ENCODE measurements at regions not wholly inside any gene's neighbourhood (a gene's known extent, or its start where the extent isn't known, plus 50 kb on each side); places are given as distances from the start of the nearest gene placed in this dataset.

DNA sequence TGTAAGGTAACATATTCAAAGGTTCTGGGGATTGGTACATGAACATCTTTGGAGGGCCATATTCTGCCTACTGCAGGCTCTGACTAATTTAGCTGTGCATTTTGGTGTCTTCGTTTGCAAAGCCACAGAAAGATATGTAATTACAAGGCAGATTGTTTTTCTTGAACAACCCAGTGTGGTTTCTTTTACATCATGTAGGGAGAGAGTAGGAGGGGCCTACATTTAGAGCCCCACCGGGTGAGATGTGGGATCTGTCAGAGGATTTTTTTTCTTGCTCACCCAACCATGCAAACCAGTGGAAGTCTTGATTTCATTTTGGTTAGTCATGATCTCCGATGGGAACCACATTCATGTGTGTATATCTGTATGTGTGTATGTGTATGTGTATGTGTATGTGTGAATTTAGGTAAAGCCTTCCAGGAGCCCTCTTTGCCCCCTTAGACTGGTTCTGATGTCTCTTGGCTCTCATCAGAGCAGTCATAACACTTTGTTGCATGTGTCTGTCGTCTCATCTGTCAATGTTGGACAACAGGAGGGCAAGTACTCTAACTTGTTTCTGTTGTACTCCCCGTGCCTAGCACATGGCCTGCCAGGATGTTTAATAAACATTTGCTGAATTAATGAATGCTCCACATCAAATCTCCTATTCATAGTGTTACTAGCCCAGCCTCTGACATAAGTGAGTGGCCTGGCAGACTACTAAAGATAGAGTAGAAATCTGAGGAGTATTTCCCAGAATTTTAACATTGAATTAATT lies 239.9 kb downstream of the MTX2 start:
- no peak overlapping the region for H3K4me3 Mint-ChIP-seq (ENCODE audit: unreplicated experiment)
- intact Hi-C loops (cut with micrococcal nuclease; ENCODE audit: unreplicated experiment), result no loop called here
- no peaks in the 10 kb centered on the region for H3K36me3 Mint-ChIP-seq (ENCODE audit: insufficient read depth, unreplicated experiment)

DNA sequence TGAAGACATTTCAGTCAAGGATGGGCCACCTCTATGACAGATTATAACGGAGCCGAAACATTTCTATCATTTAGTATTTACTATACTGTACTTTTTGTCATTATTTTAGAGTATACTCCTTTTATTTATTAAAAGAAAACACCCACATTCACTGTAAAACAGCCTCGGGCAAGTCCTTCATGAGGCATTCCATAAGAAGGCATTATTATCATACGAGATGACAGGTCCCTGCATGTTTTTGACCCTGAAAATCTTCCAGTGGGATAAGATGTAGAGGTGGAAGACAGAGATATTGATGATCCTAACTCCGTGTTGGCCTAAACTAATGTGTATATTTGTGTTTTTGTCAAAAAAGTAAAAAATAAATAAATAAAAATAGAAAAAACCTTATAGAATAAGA lies 245.0 kb downstream of the MTX2 start:
- intact Hi-C loops (cut with micrococcal nuclease; ENCODE audit: unreplicated experiment), result no loop called here

More for the DNA sequence above, 239.9 kb downstream of the MTX2 start:
- Histone ChIP-seq H3K4me3 (ENCODE audit: low read depth, low read length) (no peak overlapping the region), H3K36me3 (ENCODE audit: control insufficient read depth, insufficient read depth, low read length) (no peaks in the 10 kb centered on the region), H3K27me3 (replicated peaks; ENCODE audit: control insufficient read depth, insufficient read depth, low read length) (0 out of 2 replicates have a peak, but pooled peaks cover 1% of the 10 kb centered on the region), H3K4me1 (no peaks in the 10 kb centered on the region), H3K9me3 (no peaks in the 10 kb centered on the region)
- Mint-ChIP-seq H3K27ac (ENCODE audit: unreplicated experiment) (no peak overlapping the region), H3K9me3 (ENCODE audit: unreplicated experiment) (no peaks in the 10 kb centered on the region), H3K27me3 (ENCODE audit: insufficient read depth, unreplicated experiment) (peaks cover 10% of the 10 kb centered on the region), H3K4me1 (ENCODE audit: low read depth, unreplicated experiment) (no peaks in the 10 kb centered on the region)
- TF ChIP-seq, protein P1, sequence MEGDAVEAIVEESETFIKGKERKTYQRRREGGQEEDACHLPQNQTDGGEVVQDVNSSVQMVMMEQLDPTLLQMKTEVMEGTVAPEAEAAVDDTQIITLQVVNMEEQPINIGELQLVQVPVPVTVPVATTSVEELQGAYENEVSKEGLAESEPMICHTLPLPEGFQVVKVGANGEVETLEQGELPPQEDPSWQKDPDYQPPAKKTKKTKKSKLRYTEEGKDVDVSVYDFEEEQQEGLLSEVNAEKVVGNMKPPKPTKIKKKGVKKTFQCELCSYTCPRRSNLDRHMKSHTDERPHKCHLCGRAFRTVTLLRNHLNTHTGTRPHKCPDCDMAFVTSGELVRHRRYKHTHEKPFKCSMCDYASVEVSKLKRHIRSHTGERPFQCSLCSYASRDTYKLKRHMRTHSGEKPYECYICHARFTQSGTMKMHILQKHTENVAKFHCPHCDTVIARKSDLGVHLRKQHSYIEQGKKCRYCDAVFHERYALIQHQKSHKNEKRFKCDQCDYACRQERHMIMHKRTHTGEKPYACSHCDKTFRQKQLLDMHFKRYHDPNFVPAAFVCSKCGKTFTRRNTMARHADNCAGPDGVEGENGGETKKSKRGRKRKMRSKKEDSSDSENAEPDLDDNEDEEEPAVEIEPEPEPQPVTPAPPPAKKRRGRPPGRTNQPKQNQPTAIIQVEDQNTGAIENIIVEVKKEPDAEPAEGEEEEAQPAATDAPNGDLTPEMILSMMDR (IDR thresholded peaks at IDR 0.05; ENCODE audit: insufficient read depth in 1 of 2, low read depth in 1 of 2, low read length in 1 of 2, severe bottlenecking in 1 of 2, unreplicated experiment in 1 of 2), result no peak
- ChIA-PET POLR2A (no interaction called here), CTCF (no interaction called here)
- DNase-seq, result no peak
- no TSS peak for BruUV-seq (replicated peaks)

DNA sequence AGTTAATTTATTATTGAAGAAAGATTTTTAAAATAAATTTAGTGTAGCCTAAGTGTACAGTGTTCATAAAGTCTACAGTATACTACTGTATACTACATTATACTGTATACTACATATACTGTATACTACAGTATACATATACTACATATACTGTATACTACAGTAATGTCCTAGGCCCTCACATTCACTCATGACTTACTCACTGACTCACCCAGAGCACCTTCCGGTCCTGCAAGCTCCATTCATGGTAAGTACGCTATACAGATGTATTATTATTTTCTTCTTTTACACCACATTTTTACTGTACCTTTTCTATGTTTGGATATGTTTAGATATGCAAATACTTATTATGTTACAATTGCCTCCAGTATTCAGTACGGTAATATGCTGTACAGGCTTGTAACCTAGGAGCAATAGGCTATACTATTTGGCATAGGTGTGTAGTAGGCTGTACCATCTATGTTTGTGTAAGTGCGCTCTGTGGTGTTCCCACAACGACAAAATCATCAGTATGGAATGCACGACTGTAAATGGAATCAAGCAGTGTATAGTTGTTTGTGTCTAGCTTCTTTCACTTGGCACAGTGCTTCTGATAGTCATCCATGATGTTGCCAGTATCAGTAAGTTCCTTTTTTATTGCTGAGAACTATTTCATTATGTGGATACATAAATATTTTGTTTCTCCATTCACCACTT lies 245.7 kb downstream of the MTX2 start:
- H3K27me3 Mint-ChIP-seq (ENCODE audit: insufficient read depth, unreplicated experiment), result peaks cover 3% of the 10 kb centered on the region
- H3K36me3 Mint-ChIP-seq (ENCODE audit: insufficient read depth, unreplicated experiment), result no peaks in the 10 kb centered on the region
- H3K27me3 ChIP-seq (replicated peaks; ENCODE audit: control insufficient read depth, insufficient read depth, low read length), result peaks cover 1% of the 10 kb centered on the region; the same call in 1 of the 2 replicates
- no peak for DNase-seq
- no peaks in the 10 kb centered on the region for H3K9me3 ChIP-seq
- no peak overlapping the region for H3K4me3 ChIP-seq (ENCODE audit: low read depth, low read length)
- ChIA-PET CTCF (interaction anchor here (0.6 kb wide), 1 partner anchor 299 kb away, joined by 4 read pairs; no protein-coding TSS in a partner anchor), POLR2A (no interaction called here)
- intact Hi-C loops (cut with micrococcal nuclease; ENCODE audit: unreplicated experiment), result no loop called here
- no peak overlapping the region for H3K27ac Mint-ChIP-seq (ENCODE audit: unreplicated experiment)
- H3K4me1 ChIP-seq, result no peaks in the 10 kb centered on the region
- no TSS peak for BruUV-seq (replicated peaks)
- H3K4me3 Mint-ChIP-seq (ENCODE audit: unreplicated experiment), result no peak overlapping the region
- TF ChIP-seq, protein P1 (IDR thresholded peaks at IDR 0.05; ENCODE audit: insufficient read depth in 1 of 2, low read depth in 1 of 2, low read length in 1 of 2, severe bottlenecking in 1 of 2, unreplicated experiment in 1 of 2), result no peak
- H3K9me3 Mint-ChIP-seq (ENCODE audit: unreplicated experiment), result no peaks in the 10 kb centered on the region
- H3K4me1 Mint-ChIP-seq (ENCODE audit: low read depth, unreplicated experiment), result no peaks in the 10 kb centered on the region
- H3K36me3 ChIP-seq (ENCODE audit: control insufficient read depth, insufficient read depth, low read length), result no peaks in the 10 kb centered on the region

More for the DNA sequence above, 245.0 kb downstream of the MTX2 start:
- ChIA-PET POLR2A (no interaction called here), CTCF (interaction anchor here (0.6 kb wide), 1 partner anchor 299 kb away, joined by 4 read pairs; no protein-coding TSS in a partner anchor)
- Mint-ChIP-seq H3K4me1 (ENCODE audit: low read depth, unreplicated experiment) (no peaks in the 10 kb centered on the region), H3K36me3 (ENCODE audit: insufficient read depth, unreplicated experiment) (no peaks in the 10 kb centered on the region), H3K4me3 (ENCODE audit: unreplicated experiment) (no peak overlapping the region), H3K9me3 (ENCODE audit: unreplicated experiment) (no peaks in the 10 kb centered on the region), H3K27me3 (ENCODE audit: insufficient read depth, unreplicated experiment) (peaks cover 3% of the 10 kb centered on the region), H3K27ac (ENCODE audit: unreplicated experiment) (no peak overlapping the region)
- 0 out of 2 replicates have a peak, but pooled peaks cover 1% of the 10 kb centered on the region for H3K27me3 ChIP-seq (replicated peaks; ENCODE audit: control insufficient read depth, insufficient read depth, low read length)
- TF ChIP-seq, protein P1 (IDR thresholded peaks at IDR 0.05; ENCODE audit: insufficient read depth in 1 of 2, low read depth in 1 of 2, low read length in 1 of 2, severe bottlenecking in 1 of 2, unreplicated experiment in 1 of 2), result no peak
- no TSS peak for BruUV-seq (replicated peaks)
- H3K36me3 ChIP-seq (ENCODE audit: control insufficient read depth, insufficient read depth, low read length), result no peaks in the 10 kb centered on the region
- DNase-seq, result no peak
- no peak overlapping the region for H3K4me3 ChIP-seq (ENCODE audit: low read depth, low read length)
- H3K4me1 ChIP-seq, result no peaks in the 10 kb centered on the region
- H3K9me3 ChIP-seq, result no peaks in the 10 kb centered on the region

All from Caco-2 (cell line).